ENCODE measurements at regions not wholly inside any gene's neighbourhood (a gene's known extent, or its start where the extent isn't known, plus 50 kb on each side); places are given as distances from the start of the nearest gene placed in this dataset.
"Not testable (repeated sequence)": the region's sequence is repeated elsewhere in the genome, so short reads cannot be mapped to it uniquely, and the experiment has no call there.

DNA sequence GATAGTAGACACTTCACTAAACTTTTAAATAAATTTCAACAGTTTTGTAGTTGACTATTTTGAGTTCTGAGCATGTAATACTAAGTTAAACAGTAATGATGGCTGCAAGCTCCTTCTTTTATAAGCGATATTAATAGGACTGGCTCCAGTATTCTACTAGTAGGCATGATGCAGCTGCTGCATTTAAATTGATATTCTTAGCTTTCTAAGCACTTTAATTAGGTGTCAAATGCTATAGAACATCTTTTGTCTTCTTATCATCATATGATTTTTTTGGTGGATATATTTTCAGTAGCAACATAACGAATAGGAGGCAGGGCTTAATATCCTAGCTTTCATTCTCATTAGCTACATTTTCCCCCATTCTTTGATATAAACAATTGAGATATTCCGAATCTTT lies 141.1 kb downstream of the FBXO4 start:
- no peak overlapping the region for H3K4me3 ChIP-seq
- intact Hi-C loops (cut with DNase I; ENCODE audit: low total_unique reads), result no loop called here
- no peaks in the 10 kb centered on the region for H3K27me3 ChIP-seq
- TF ChIP-seq POLR2A (IDR thresholded peaks at IDR 0.05) (no peak), CTCF (IDR thresholded peaks at IDR 0.05) (no peak)
- H3K36me3 ChIP-seq, result no peaks in the 10 kb centered on the region
- DNase-seq, result no peak
- H3K4me1 ChIP-seq, result no peaks in the 10 kb centered on the region
- no peaks in the 10 kb centered on the region for H3K9me3 ChIP-seq
- H3K27ac ChIP-seq, result no peak overlapping the region

- no peaks in the 10 kb centered on the region for H3K9me3 ChIP-seq
- H3K36me3 ChIP-seq, result no peaks in the 10 kb centered on the region
- DNase-seq, result no peak
- intact Hi-C loops (cut with DNase I; ENCODE audit: low total_unique reads), result no loop called here
- no peak overlapping the region for H3K27ac ChIP-seq
- TF ChIP-seq CTCF (IDR thresholded peaks at IDR 0.05) (no peak), POLR2A (IDR thresholded peaks at IDR 0.05) (no peak)
- no peak overlapping the region for H3K4me3 ChIP-seq
- no peaks in the 10 kb centered on the region for H3K27me3 ChIP-seq
- no peaks in the 10 kb centered on the region for H3K4me1 ChIP-seq
These were observed 149.3 kb downstream of the FBXO4 start for GRCh38 chr5:42074353-42074752.

GRCh38 chr5:42089705-42090104 lies 164.6 kb downstream of the FBXO4 start:
- Histone ChIP-seq H3K27me3 (no peaks in the 10 kb centered on the region), H3K4me3 (no peak overlapping the region), H3K27ac (no peak overlapping the region), H3K4me1 (no peaks in the 10 kb centered on the region), H3K36me3 (no peaks in the 10 kb centered on the region), H3K9me3 (no peaks in the 10 kb centered on the region)
- DNase-seq, result no peak
- TF ChIP-seq CTCF (IDR thresholded peaks at IDR 0.05) (no peak), POLR2A (IDR thresholded peaks at IDR 0.05) (no peak)
- intact Hi-C loops (cut with DNase I; ENCODE audit: low total_unique reads), result no loop called here

DNA sequence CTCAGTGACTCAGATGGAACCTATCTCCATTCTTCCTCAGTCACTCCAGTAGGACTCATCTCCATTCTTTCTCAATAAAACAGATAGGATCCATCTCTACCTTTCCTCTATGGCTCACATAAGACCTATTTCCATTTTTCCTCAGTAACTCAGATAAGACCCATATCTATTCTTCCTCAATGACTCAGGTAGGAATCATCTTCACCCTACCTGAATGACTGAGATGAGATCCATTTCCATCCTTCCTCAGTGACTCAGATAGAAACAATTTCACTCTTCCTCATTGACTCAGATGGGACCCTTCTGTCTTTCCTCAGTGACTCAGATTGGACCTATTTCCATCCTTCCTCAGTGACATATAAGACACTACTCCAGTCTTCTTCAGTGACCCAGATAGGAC lies 165.1 kb downstream of the FBXO4 start:
- no peak for TF ChIP-seq POLR2A (IDR thresholded peaks at IDR 0.05)
- no peak for TF ChIP-seq CTCF (IDR thresholded peaks at IDR 0.05)
- no peaks in the 10 kb centered on the region for H3K4me1 ChIP-seq
- intact Hi-C loops (cut with DNase I; ENCODE audit: low total_unique reads), result no loop called here
- H3K4me3 ChIP-seq, result no peak overlapping the region
- no peaks in the 10 kb centered on the region for H3K36me3 ChIP-seq
- no peak overlapping the region for H3K27ac ChIP-seq
- DNase-seq, result no peak
- no peaks in the 10 kb centered on the region for H3K27me3 ChIP-seq
- no peaks in the 10 kb centered on the region for H3K9me3 ChIP-seq

DNA sequence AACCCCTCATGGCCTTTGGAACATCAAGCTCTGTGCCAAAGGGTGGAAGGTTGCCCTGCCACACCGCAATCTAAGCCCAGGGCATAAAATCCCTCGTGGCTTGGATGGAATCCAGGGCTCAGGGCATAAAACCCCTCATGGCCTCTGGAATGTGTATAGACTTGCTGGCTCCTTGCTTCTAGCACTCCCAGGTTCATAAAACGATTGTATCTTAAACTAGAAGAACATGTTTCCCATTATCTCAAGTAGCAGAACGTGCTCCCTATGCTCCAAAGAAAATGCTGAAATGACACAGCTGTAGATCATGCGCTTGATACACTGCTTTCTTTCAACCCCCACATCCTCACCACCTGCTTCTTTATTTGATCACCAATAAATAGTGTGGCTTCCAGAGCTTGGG lies 174.8 kb downstream of the FBXO4 start:
- H3K9me3 ChIP-seq; H3K27me3 ChIP-seq; H3K27ac ChIP-seq; H3K4me1 ChIP-seq; H3K36me3 ChIP-seq; H3K4me3 ChIP-seq; intact Hi-C loops (cut with DNase I; ENCODE audit: low total_unique reads); DNase-seq: not testable (repeated sequence)

- no peaks in the 10 kb centered on the region for H3K27me3 ChIP-seq
- intact Hi-C loops (cut with DNase I; ENCODE audit: low total_unique reads), result no loop called here
- no peak for TF ChIP-seq CTCF (IDR thresholded peaks at IDR 0.05)
- no peak for TF ChIP-seq POLR2A (IDR thresholded peaks at IDR 0.05)
- no peaks in the 10 kb centered on the region for H3K9me3 ChIP-seq
- no peak for DNase-seq
- H3K4me1 ChIP-seq, result no peaks in the 10 kb centered on the region
- no peak overlapping the region for H3K4me3 ChIP-seq
- H3K27ac ChIP-seq, result no peak overlapping the region
- no peaks in the 10 kb centered on the region for H3K36me3 ChIP-seq
These were observed 183.4 kb downstream of the FBXO4 start for GRCh38 chr5:42108468-42108867.

All from uterus (tissue), 3 donors.